Posterior cingulate gyrus (tissue), 11 donors: ENCODE measurements at regions not wholly inside any gene's neighbourhood (a gene's known extent, or its start where the extent isn't known, plus 50 kb on each side); places are given as distances from the start of the nearest gene placed in this dataset.

Experiments used
- DNase-seq, 10 donors: peaks; one replicate each; pipeline versions ENCODE4 v3.0.0 to v3.0.0-alpha.2; 2020 to 2021; ENCODE audit warnings: mixed read lengths in 3 of 10
- intact Hi-C: fragments of 100-400 bp; cut with DNase I; formaldehyde crosslinking; loops from one replicate; pipeline ENCODE4 v1.15.1; 2023

DNA sequence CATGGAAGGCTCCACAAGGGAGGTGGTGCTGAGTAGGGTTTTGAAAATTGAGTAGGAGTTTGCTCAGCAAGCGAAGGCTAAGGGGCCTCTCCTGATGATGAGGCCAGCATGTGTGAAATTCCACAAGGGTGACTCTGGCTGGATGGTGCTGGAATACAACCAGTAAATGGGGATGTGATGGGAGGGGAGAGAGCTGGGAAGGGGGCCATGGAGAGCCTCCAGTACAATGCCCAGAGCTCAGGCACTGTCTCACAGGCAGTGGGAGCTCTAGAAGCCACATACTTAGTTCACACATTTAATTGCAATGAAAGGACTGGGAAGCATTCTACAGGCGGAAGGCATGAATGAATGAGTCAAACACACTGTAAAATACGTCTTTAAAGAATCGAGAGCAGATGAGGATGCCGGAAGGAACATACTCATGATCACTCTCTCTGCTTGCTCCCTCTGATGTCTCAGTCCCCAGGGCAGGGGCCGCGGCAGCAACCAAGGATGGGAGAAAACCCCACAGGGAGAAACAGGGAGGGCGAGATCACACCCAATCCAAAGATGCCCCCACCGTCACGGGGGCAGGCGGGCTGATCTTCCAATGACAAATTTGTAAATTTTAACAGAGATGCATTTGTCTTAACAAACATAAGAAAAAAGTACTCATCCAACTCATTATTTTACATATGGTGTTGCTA, 261.0 kb downstream of the NSG2 start:
- intact Hi-C loops, result no loop called here
- DNase-seq, result no peak

DNA sequence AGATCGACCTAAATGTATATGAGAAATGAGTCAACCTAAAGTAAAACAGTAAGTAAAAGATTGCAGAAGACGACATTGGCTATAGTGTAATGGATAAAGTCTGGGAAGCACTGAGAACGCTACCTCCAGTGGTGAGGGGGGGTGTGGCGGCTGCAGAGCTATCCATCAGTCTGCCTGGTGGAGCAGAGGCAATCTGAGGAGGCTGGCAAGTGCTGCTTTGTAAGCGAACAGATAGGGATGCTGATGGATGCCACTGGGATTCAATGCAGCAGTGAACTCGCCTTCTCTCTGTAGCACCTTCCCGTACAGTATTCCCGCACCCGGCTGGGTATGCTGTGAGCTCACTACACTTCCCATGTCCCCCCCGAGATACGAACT, 261.5 kb downstream of the NSG2 start:
- intact Hi-C loops, result no loop called here

DNA sequence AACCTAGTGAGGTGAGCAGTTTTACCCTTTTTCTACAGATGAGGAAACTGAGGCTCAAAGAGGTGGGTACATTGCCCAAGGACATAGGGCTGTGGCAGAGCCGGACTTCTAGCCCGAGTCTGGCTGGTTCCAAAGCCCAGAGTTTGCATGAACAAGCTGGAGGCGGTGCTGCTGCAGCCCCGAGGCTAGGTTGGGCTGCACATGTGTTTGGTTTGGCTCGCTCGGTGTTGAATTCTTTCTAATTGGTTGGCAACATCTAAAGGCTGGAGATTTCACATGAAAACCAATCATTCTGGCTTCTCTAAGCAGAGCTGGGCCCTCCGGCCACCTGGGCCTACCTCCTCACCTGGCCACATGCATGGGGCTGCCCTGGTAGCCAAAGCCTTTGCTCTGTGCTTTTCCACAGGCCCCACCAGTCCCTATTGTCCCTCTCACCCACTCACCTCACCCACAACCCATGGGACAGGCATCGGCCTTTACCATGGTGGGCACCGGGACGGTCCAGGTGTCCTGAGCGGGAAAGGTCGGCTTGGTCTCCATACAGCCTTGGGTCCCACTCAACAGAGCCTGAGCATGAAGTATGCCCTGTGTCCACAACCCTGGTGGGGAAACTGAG, 262.3 kb downstream of the NSG2 start:
- intact Hi-C loops, result no loop called here

More for the DNA sequence above, 261.5 kb downstream of the NSG2 start:
- DNase-seq, result no peak

DNA sequence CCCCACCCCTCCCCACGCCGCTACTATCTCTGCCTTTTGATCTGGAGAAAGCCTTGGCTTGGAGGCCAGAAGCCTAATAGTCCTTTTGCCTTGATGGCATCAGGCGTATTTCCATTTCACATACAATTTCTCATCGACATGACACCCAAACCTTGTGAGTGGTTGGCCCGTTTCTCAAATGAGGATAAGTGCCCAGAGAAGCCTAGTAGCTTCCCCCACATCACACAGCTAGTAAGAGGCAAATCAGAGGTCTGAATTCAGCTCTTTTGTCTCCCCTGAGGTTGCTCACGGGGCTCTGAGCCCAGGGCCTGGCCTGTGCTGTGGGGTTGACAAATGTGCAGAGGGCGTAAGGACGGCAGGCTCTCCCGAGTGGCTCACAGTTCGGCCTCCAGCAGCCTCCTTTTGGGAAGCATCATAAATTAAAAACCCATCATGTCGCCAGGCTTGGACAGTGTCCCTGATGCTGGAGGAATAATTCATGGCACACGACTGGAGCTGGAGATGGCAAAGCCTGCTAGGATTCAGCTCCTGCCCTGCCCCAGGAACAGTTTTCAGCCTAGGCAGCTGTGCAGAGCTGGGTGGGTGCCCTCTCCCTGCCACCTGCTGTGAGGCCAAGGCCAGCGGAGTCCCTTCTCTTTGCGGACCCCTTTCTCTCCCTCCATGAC, 263.8 kb downstream of the NSG2 start:
- peak in 1 of 10 donors; percentile 5 for DNase-seq
- intact Hi-C loops, result no loop called here

More for the DNA sequence above, 262.3 kb downstream of the NSG2 start:
- no peak for DNase-seq

- intact Hi-C loops, result loop anchor here (5.0 kb wide), 2 partner anchors 133 to 338 kb away; no protein-coding TSS in a partner anchor
- peak in 1 of 10 donors; percentile 1 for DNase-seq
Measured at GRCh38 chr5:174310243-174310642, 264.7 kb downstream of the NSG2 start.

DNA sequence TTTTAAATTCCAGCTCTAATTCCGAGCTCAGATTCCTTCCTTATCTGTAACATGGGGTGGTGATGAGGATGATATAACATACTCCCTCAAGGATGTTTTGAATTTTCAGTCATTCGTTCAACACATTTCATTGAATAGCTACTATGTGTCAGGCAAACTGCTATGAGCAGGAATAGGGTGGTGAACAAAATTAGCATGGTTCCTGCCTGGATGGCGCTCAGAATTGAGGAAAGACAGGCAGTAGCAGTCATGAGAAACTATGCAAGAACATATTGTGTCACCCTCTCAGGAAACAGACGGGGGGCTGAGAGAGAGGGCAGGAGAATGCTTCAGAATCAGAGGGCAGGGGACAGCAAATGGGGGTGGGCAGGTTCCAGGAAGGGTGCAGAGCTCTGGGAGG, 265.2 kb downstream of the NSG2 start:
- DNase-seq, result no peak
- intact Hi-C loops, result loop anchor here (5.0 kb wide), 2 partner anchors 133 to 338 kb away; no protein-coding TSS in a partner anchor

GRCh38 chr5:174311121-174311520, 265.6 kb downstream of the NSG2 start:
- peak in 1 of 10 donors; percentile 8 for DNase-seq
- intact Hi-C loops, result loop anchor here (5.0 kb wide), 2 partner anchors 134 to 339 kb away; no protein-coding TSS in a partner anchor

GRCh38 chr5:174311531-174312269, 266.2 kb downstream of the NSG2 start:
- intact Hi-C loops, result loop anchor here (1.0 to 5.0 kb wide), 3 partner anchors 134 to 339 kb away; partner anchors contain the start of gene NSG2
- DNase-seq, result peak; percentile 72 to 97 (median 83)

DNA sequence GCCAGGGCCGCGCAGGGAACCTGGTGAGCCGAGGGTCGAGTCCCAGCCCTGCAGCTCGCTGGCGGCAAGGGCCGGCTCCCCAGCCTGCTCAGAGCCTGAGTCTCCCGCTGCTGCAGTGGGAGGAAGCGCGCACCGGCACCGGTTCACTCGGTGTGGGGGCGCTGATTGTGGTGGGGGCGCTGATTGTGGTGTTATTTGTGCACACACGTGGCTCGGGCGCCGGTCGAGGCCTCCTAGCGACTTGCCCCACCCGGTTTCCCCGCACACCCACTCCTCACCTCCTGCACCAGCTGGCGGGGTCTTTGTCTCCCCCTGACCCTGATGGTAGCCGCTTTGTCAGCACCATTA, 266.7 kb downstream of the NSG2 start:
- DNase-seq, result no peak
- intact Hi-C loops, result loop anchor here (1.0 to 5.0 kb wide), 3 partner anchors 135 to 340 kb away; partner anchors contain the start of gene NSG2

- peak in 1 of 10 donors; percentile 5 for DNase-seq
- intact Hi-C loops, result loop anchor here (1.0 to 5.0 kb wide), 3 partner anchors 135 to 340 kb away; partner anchors contain the start of gene NSG2
Measured at GRCh38 chr5:174312641-174313040, 267.1 kb downstream of the NSG2 start.

DNA sequence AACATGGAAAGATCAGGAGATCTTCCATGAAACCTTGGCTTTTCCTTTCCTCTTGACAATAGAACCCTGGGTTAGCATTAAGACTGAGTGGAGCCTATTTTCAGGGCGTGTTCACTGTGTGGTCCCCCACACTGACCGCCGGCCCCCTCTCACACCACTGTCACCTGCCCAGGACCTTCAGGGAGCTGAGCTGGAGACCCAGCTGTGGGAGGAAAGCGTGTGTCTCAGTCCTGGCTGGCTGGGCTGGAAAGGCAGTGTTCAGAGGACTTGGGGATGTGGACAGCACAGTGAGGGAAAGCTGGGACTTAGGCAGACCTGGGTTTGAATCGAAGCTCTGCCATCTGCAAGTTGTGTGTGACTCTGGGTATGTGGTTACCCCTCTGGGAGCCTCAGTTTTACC, 268.1 kb downstream of the NSG2 start:
- DNase-seq, result peak in 1 of 10 donors; percentile 52
- intact Hi-C loops, result loop anchor here (5.0 kb wide), 2 partner anchors 136 to 341 kb away; no protein-coding TSS in a partner anchor

DNA sequence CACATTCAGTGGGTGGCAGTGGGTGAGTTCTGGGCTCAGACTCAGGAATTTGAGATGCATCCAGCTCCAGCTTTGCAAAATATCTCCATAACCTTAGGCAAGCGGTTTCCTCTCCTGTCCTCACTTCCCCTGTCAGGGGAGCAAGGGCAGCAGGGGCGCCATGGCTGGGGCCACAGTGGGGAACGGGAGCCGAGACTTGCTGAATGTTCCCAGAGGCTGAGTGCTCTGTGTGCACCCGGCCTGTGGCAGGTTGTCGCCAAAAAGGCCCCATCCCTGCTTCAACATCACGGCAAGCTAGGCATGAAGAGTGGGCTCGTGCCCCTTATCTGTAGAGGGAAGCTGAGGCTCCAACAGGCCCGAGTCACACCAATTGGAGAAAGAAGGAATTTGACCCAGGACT, 268.8 kb downstream of the NSG2 start:
- peak in 2 of 10 donors; percentile 4 to 72 for DNase-seq
- intact Hi-C loops, result loop anchor here (5.0 kb wide), 2 partner anchors 137 to 342 kb away; no protein-coding TSS in a partner anchor

GRCh38 chr5:174315471-174315870, 270.0 kb downstream of the NSG2 start:
- intact Hi-C loops, result loop anchor here (5.0 kb wide), 2 partner anchors 698 to 1023 kb away; partner anchors contain the start of gene BOD1
- peak in 2 of 10 donors; percentile 4 to 25 for DNase-seq

DNA sequence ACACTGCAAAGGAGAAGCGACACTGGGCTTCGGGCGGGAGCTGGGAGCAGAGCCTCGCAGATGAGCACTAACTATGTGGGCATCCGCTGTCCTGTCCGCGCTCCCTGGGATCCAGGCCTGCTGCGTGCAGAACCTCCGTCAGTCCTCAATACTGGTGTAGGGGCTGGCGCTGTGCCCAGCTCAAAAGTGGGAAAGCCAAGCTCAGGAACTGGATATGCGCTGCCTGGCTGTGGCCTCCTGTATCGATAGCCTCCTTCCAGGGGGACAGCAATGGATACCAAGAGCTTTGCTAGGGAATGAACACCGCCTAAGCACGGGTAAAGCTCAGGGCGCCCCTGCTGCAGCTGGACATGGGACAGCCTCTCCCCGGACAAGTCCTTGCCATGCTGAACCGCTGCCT, 270.4 kb downstream of the NSG2 start:
- intact Hi-C loops, result loop anchor here (5.0 kb wide), 2 partner anchors 699 to 1024 kb away; partner anchors contain the start of gene BOD1
- peak in 2 of 10 donors; percentile 11 to 79 for DNase-seq

- intact Hi-C loops, result loop anchor here (5.0 kb wide), 2 partner anchors 699 to 1024 kb away; partner anchors contain the start of gene BOD1
- peak in 1 of 10 donors; percentile 44 for DNase-seq
Measured at GRCh38 chr5:174316326-174316725, 270.8 kb downstream of the NSG2 start.

GRCh38 chr5:174317256-174317894, 271.9 kb downstream of the NSG2 start:
- peak; percentile 46 to 96 (median 69) for DNase-seq
- intact Hi-C loops, result loop anchor here (1.0 to 5.0 kb wide), 3 partner anchors 272 to 1025 kb away; partner anchors contain the start of genes BOD1 and NSG2

DNA sequence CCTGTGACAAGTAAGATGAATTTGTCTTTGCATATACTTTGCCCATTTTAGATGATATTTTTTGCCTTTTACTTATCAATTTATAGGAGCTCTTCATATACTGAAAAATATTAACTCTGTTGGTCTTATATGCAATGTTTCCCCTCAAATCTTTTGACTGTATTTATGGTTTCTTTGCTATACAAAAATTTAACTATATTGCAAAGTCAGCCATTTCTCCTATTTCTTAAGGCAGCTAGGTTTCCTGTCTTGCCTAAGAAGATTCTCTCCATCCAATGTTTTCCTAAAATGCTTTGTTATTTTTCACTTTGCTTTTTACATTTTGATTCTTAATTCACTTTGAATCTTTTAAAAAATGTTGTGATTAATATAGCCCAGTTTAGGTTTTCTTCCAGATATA, 273.1 kb downstream of the NSG2 start:
- intact Hi-C loops, result loop anchor here (5.0 kb wide), 2 partner anchors 701 to 1026 kb away; partner anchors contain the start of gene BOD1
- no peak for DNase-seq

GRCh38 chr5:174319551-174319950, 274.0 kb downstream of the NSG2 start:
- DNase-seq, result peak in 2 of 10 donors; percentile 5 to 61
- intact Hi-C loops, result loop anchor here (5.0 kb wide), 2 partner anchors 702 to 1027 kb away; partner anchors contain the start of gene BOD1

DNA sequence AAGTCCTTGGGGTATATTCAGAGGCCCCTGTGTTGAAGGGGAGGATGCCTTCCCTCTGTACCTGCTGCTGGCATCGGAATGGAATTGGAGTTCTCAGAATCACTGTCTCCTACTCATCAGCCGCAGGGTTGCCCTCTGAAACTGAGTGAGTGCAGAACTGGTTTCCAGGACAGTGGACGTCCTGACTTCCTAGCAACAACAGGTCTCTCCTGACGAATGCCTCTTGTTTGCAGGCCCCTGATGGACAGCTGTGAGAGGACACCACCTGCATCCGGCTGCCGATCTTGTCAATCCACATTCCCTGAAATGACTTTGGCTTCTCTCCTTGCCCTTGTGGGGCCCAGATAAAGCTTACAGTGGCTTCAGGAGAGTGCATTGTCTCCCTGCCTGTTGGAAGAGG, 274.5 kb downstream of the NSG2 start:
- intact Hi-C loops, result no loop called here
- DNase-seq, result peak in 2 of 10 donors; percentile 0 to 15
